ENCODE measurements at regions not wholly inside any gene's neighbourhood (a gene's known extent, or its start where the extent isn't known, plus 50 kb on each side); places are given as distances from the start of the nearest gene placed in this dataset.

DNA sequence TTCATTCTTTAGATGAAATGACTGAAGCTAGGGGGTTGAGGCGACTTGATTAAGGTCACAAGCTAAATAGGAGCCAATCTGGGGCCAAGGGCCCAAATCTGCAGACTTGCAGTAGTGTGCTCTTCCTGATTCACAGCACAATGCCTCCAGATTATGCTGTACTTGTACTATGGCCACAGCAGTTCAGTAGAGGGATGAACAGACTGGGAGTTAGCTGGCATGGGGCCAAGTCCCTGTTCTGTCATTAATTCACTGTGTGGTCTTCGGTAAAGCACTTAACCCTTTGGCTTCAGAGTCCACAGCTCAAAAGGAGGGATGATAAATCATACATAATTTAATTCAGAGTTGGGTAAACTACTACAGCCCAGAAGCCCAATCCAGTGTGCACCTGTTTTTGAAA, 196.8 kb downstream of the XPNPEP1 start:
- H4K91ac ChIP-seq (ENCODE audit: insufficient read length, low read depth, low read length): no peak overlapping the region
- H3K27me3 Mint-ChIP-seq (ENCODE audit: low read depth): no peaks in the 10 kb centered on the region
- no peak for TF ChIP-seq CTCF (conservative IDR thresholded peaks at IDR 0.05)
- no peak overlapping the region for H2AFZ ChIP-seq (ENCODE audit: low read length)
- no peak overlapping the region for H3K9ac ChIP-seq (ENCODE audit: extremely low read depth, insufficient read length, low read length)
- H3K4me2 ChIP-seq (ENCODE audit: insufficient read depth, insufficient read length, low read length): no peak overlapping the region
- H3K79me2 ChIP-seq (ENCODE audit: insufficient read depth, low read length): no peaks in the 10 kb centered on the region
- H3K23me2 ChIP-seq (ENCODE audit: insufficient read length, low read depth, low read length, poor library complexity, severe bottlenecking): no peaks in the 10 kb centered on the region
- no peak overlapping the region for H3K27ac ChIP-seq (ENCODE audit: insufficient read length, low read depth, low read length)
- H2BK15ac ChIP-seq (ENCODE audit: low read depth, low read length): no peak overlapping the region
- H3K9me3 Mint-ChIP-seq: no peaks in the 10 kb centered on the region; a peak in 1 of 5 replicates
- no peaks in the 10 kb centered on the region for H3K4me1 Mint-ChIP-seq
- H3K27ac Mint-ChIP-seq: no peak overlapping the region
- no peak overlapping the region for H3K14ac ChIP-seq (ENCODE audit: insufficient read depth, low read length)
- no peak overlapping the region for H3K56ac ChIP-seq (ENCODE audit: insufficient read length, low read depth, low read length)
- no peak overlapping the region for H4K5ac ChIP-seq (ENCODE audit: insufficient read length, low read depth, low read length)
- H3K23ac ChIP-seq (ENCODE audit: insufficient read length, low read depth, low read length): no peak overlapping the region
- no peak overlapping the region for H4K8ac ChIP-seq (replicated peaks; ENCODE audit: insufficient read length, low read depth, low read length)
- H2BK20ac ChIP-seq (ENCODE audit: low read depth, low read length, poor library complexity, severe bottlenecking): no peak overlapping the region
- no CpG with 5 or more reads among the region's 2 CpGs for WGBS (ENCODE audit: extremely low coverage, insufficient read length, low lambda C conversion rate)
- no peaks in the 10 kb centered on the region for H3K9me3 ChIP-seq (ENCODE audit: control insufficient read depth, low read depth, low read length)
- no peaks in the 10 kb centered on the region for H3K4me1 ChIP-seq (ENCODE audit: insufficient read depth, low read length)
- no peaks in the 10 kb centered on the region for H3K36me3 Mint-ChIP-seq (ENCODE audit: insufficient read depth in 1 of 3, low read depth in 3 of 3)
- no peak overlapping the region for H2AK5ac ChIP-seq (ENCODE audit: insufficient read length, low read length)
- H2BK12ac ChIP-seq (ENCODE audit: insufficient read length, low read depth, low read length): no peak overlapping the region
- H2BK5ac ChIP-seq (ENCODE audit: insufficient read length, low read length): no peak overlapping the region
- no peak overlapping the region for H3K4ac ChIP-seq (ENCODE audit: low read depth, low read length)
- H3K79me1 ChIP-seq (ENCODE audit: insufficient read depth, low read depth, low read length, poor library complexity, severe bottlenecking): no peaks in the 10 kb centered on the region
- H3K27me3 ChIP-seq (ENCODE audit: insufficient read depth, low read length): no peaks in the 10 kb centered on the region
- H4K20me1 ChIP-seq (ENCODE audit: control insufficient read depth, insufficient read depth, insufficient read length): no peaks in the 10 kb centered on the region
- H3T11ph ChIP-seq (ENCODE audit: low read length): no peak overlapping the region
- no peak overlapping the region for H3K4me3 Mint-ChIP-seq
- no peak overlapping the region for H2BK120ac ChIP-seq (ENCODE audit: low read depth, low read length, poor library complexity, severe bottlenecking)
- no peak for DNase-seq
- no peak overlapping the region for H3K18ac ChIP-seq (ENCODE audit: insufficient read length, low read depth, low read length)

Measured in H9 (cell line).